CD4-positive, alpha-beta T cell treated with Interleukin-17A for 4 hours (primary cell): ENCODE measurements at regions not wholly inside any gene's neighbourhood (a gene's known extent, or its start where the extent isn't known, plus 50 kb on each side); places are given as distances from the start of the nearest gene placed in this dataset.

Experiments
- DNase-seq: peaks from one replicate; pipeline ENCODE4 v3.0.0-alpha.2; 2020; ENCODE audit warnings: mixed read lengths

DNA sequence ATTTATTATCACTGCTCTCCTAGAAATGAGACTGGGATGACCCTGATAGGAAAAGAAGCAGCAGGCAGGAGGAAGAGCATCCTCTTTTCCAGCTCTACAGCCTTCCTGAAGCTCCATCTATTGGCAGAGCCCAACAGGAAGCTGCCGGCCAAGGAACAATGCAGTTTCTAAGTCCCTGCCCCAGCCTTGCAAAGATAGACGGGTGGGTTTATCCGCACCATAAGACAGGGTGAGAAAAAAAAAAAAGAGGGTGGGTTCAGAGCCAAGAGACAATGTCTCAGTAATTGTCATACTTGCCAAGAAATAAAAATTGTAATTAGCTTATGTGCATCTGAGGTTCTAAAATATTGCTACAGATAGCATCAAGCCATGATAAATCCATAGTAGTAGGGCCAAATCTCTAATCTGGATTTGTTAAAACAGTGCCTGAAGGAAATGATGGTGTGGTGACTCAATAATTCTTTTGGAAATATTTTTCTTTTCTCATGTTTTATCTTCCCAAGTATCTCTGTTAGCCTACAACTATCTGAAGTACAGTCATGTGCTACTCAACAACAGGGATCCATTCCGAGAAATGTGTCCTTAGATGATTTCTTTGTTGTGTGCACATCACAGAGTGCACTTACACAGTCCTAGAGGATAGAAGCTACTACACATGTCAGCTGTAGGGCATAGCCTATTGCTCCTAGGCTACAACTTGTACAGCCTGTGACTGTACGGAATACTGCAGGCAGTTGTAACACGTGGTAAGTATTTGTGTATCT, 242.9 kb upstream of the CXCL12 start:
- no peak for DNase-seq

DNA sequence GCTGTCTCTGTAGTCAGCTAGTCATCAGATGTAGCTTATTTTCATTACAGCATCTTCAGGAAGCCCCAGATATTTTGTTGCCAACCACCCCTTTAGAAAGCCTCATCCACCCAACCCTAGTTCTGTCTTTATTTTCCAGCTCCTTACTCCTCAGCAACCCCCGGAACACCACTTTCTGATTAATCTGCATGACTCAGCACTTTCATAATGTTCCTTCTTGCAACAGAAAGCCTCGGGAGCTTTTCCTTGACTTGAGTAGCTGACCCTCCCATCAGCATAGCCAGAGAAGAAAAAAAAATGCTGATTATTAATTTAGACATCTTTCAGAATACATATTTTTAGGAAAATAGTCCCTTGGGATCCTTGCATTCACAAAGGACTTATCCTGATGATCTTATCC, 244.0 kb upstream of the CXCL12 start:
- DNase-seq = no peak

DNA sequence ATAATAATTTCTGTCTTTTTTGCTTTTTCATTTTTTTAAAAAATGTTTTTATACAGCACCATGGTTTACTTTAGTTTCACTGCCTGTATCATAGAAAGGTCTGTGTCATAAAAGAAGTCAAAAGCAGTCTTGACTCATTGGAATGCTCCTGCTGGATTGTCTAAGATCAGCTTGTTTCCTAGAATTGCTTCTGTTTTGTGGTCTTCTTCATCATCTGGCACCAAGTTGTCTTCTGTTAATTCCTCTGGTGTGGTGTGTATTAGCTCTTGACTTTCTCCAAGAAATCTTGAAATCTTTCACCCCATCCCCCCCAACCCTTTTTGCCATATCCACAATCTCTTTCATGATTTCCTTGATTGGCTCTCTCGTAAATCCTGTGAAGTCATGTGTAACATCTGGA, 250.3 kb upstream of the CXCL12 start:
- DNase-seq = no peak

DNA sequence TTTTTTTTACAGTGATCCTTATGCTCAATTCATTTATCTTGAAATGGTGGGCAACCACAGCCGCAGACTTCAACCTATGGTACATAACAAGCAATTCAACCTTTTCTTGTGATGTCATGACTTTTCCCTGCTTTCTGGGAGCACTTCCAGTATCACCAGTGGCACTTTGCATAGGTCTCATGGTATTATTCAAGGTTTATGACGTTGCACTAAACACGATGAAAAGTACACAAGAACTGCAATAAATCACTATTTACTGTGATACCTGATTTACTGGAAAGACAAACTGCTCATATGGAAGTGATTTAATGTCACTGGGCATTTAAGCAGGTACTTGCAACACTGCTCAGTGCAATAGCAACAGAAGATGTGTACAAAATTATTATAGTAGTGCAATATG, 251.7 kb upstream of the CXCL12 start:
- no peak for DNase-seq

DNA sequence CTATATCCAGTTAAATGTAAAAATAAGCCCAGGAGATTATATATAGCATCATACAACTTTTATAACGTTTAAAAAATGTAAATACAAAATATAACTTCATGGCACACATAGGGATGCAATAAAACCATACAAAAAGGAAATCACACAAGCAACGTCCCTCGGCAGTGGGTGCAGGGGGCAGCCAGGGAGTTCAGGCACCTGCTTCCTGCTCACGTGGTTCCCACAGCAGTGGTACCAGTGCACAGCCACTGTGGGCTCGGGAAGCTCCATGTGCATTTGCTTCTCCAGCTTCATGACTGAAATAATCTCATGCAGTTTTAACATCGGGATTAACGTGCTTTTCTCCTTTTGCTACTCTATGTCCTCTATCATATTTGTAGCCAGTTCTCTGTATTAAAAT, 255.5 kb upstream of the CXCL12 start:
- no peak for DNase-seq

DNA sequence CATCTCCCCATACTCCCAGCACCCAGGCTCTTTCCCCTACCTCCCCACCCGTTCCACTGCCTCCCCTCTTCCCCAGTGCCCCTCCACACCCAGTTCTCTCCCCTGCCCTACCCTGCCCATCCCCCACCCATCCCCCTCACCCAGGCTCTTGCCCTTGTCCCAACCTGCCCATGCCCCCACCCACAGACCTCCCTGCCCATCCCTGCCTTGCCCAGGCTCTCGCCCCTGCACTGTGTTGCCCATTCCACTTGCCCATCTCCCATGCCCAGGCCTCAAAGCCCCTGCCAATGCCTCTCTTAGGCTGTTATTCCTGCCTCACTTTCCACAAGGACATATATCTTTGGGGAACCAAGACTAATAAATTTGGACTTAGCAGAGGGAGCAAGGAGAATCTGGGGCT, 262.6 kb upstream of the CXCL12 start:
- no peak for DNase-seq

DNA sequence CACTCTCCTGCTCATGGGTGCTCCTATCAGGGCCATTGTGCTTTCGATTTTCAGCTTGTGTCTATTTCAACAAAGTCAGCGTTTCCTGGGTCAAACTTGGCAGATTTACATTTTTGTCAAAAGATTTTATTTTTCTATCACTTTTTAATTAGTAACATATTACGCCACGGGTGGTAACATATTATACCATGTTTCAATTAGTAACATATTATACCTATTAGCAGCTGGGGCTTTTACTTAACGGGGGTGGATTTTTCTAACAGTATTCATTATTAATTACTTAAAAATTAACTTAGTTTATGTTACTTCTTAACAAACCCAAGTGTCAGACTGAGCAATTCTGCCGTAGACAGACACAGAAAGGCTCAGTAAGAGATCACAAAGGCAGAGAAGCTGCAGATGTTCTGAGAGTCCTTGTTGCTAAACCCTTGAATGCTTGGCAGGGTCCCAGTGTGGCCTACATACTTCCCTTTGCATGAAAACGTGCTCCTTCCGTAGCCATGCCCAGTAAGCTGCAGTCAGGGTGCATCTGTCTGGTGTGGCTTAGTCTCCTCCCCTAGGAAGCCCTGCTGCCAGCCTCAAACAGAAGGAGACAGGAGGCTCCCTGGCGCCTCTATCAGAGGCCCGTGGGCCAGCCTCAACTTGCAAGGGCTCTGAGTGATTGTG, 263.1 kb upstream of the CXCL12 start:
- no peak for DNase-seq

DNA sequence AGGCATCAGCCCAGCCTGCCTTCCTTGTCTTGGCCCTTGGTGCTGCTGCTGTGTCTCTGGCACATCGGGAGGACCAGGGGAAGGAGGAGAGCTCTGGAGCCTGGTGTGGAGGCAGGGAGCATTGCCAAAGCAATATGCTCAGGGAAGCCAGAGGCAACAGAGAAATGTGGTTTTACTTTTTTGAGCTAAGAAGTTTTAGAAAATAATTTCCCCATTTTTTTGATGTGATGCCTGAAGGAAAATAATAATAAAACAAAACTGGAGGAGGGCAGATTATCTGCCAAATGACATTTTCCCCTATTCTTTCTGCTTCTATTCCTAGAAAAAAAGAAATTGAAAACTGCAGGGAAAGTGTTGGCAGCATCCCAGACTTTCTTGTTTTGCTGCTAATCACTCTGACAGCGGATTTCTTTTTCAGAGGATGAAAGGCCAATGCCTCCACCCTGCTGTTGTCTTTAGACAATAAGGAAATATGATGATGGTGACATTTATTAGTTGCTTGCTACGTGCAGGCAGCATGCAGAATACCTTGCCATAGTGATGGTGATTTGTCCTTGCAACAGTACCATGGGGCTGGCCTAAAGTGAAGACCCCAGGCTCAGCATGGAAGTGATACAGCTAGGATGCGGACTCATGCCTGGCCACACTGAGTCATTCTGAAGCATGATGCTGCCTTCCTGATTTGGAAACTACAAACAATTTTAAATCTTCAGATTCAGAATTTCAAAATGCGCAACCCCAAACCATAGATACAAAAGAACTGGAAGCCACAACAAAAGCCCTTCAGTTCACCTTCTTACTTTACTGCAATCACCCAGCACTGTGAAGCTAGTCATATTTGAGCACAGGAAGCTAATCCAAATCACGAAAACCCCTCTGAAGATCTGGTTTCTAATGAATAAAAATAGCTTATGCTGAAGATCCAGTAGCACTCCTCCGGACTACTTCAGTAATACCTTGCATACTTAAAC, 260.2 kb upstream of the TMEM72 start:
- DNase-seq = no peak

DNA sequence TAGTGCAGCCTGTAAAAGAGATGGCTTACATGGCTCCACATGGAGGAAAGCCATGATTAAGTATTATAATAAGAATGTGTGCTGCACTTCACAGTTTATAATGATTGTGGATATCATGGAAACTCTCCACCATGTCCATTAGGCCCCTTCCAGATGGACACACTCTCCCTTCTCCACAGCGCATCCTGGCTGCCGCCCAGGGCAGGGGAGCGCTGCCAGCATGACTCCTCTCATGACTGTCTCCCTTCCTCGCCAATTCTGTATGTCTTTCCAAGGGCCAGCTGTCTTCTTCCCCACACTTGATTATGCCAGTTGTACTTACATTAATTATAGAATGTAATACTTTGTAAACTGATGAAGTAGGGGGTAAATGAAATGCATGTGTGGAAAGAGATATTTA, 259.3 kb upstream of the TMEM72 start:
- DNase-seq = no peak

DNA sequence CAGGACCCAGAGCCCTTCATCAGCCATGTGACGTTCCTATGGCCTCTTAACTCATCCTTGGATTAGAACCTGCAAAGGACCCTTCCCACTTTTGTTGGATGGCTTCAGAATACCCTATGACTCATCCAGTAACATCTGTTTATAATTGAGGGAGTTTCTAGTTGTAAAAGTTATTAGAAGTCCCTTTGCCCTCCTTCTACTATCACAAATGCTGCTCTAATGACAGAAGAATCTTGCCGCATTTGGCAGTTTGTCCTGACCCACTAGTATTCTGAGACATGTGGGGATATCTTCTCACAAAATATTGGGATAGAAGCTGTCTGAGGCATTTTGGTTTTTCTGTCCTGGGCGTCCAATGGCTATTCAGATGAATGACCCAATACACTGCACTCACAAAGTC, 251.8 kb upstream of the TMEM72 start:
- no peak for DNase-seq

DNA sequence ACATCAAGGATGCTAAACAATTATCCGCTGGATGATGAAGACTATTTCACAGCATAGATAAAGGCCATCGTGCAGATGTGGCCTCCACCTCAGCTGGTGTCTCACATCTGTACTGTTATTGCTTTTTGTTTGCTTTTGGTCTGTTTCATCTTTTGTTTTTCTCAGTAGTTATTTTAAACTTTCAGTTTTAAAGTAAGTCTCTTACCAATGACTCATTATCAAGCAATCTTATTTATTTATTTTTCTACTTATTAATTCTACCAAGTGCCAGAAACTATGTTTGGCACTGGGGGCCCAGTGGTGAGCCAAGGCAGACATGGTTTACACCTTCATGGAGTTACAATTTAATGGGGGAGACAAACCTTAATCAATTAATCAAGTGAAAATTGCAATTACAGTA, 250.9 kb upstream of the TMEM72 start:
- DNase-seq = no peak

DNA sequence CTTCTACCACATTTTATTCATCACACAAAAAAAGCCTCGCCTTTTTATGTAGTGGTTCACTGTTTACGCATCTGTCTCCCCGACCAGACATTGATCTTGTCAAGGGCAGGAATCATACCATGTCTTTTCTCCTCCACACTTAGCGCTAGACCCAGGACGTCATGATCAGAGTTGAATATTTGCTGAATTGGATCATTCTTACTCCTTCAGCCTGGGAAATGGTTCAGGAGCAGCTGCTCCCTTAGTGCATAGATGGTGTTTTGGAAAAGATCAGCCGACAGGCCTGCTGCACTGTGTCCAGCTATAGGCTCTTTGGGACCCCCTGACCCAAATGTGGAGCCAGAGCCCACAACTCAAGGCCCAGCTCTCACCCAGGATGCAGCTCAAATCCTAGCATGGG, 249.1 kb upstream of the TMEM72 start:
- DNase-seq = no peak

DNA sequence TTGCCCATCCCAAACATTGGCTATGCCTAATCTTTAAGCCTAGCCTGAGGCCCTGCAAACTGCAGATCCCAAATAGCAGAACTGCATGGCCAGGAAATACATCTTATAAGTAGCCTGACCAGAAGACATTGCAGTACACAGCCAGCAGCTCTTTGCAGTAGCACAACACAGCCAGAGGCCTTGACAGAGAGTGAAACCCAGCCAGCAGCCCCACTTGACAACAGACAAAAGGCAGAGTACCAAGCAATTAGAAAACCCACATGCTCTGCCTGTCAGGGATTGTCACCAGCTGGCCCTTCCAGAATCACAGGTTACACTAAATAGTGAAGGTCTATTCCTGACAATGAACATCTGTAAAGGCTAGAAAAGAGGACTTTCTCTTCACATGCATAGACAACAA, 242.8 kb upstream of the TMEM72 start:
- no peak for DNase-seq

DNA sequence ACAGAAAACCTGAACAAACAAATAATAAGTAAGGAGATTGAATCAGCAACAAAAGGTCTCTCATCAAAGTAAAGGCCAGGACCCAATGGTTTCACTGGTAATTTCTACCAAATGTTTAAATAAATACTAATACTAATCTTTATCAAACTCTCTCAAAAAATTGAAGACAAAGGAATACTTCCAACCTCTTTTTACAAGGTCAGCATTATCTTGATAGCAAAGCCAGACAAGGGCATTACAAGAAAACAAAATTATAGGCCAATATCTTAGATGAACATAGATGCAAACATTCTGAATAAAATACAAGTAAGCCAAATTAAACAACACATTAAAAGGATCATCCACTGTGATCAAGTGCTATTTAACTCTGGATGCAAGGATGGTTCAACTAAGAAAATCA, 239.8 kb upstream of the TMEM72 start:
- no peak for DNase-seq

DNA sequence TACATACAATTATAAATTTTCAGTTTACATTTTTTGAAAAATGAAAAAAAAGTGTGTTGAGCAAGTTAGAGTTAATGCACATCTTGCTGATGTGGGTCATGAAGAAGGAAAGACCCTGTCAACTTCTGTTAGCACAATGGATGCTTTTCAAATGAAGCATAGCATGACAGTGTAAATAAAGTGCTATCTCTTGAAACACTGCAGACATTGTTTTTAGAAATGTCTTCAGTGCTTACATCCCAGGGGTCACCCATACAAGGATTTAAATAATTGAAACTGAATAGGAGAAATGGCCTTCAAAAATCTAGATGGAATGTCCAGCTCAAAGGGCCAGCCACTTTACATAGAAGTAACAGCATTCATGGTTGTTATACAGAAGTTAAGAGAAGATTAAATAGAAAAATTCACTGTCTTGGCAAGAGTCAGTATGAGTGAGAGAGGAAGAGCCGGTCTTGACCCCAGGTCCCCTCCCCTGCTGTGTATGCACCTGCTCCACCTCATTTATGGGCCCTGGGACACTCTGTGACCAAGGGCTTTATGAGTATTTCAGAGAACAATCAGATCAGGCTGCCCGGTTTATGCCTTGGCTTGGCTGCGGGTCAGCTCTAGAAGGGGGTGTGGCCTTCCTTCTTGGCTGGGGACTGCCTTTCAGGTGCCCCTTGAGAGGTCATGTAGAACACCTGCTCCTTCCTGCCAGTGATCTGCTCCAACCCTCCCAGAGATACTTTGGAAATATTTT, 237.7 kb upstream of the TMEM72 start:
- no peak for DNase-seq

DNA sequence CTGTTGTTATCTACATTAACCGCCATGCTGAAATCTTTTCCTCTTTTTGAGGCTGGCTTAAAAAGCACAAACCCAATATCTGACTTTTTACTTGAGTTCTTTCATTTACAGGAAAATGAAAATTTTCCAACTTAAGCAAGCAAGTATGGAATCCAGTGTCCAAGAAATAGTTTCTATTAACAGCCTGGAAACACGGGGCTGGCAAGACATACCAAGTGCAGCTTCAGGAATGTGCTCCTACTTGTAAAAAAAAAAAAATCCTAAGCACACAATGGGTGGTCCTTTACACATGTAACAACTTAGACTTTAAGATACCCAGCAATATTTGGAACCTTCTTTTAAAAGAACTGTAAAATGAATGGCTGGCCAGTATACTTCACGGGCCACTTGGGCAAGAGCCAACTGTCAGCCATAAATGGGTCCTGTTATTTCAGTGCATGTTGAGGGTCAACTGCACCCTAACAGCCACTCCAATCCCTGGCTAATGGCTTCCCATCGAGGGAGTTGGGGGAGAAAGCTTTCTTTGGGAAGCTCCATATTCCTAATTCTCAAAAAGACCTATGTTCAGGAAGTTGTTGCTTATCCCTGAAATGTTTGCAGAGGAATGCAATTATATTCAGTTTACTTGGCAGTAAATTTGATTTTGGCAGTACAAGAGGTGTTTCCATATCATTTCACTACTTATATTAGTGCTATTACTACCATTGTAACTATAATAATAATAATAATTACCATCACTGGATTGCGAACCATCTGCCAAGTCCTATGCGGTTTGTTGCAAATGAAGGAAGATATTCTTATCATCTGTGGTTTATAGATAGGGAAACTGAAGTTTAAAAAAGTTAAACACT, 236.4 kb upstream of the TMEM72 start:
- DNase-seq = no peak

DNA sequence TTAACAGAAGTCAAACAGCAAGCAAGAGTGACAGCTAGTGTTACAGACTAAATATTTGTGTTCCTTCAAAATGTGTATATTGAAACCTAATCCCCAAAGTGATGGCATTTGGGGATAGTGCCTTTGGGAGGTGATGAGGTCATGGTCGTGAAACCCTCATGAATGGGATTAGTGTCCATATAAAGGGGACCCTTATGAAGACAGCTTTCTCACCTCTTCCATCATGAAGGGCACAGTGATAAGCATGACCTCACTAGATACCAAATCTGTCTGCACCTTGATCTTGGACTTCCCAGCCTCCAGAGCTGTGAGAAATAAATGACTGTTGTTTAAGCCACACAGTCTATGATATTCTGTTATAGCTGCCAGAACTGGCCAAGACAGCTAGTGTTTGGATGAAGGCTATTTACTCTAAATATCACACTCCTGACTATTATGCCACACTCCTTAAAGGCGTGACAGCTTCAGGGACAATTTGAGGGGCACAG, 235.7 kb upstream of the TMEM72 start:
- DNase-seq = no peak

DNA sequence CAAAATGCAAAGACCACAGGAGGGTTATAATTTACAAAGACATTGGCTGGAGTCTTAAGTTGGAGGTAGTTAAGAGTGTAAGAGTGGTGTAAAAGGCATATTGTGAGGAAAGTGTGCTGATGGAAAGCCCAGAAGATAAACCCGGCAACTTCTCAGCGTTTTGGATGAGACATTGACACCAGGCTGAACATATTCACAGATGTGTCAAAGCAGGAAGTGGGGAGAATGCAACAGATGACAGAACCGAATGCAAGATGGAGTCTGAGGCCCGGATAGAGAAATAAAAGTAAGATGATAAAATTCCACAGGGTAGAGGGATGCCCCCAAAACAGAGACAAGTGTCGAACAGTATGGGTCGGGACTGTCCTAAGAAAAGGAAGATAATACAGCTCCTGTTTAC, 230.4 kb upstream of the TMEM72 start:
- no peak for DNase-seq

DNA sequence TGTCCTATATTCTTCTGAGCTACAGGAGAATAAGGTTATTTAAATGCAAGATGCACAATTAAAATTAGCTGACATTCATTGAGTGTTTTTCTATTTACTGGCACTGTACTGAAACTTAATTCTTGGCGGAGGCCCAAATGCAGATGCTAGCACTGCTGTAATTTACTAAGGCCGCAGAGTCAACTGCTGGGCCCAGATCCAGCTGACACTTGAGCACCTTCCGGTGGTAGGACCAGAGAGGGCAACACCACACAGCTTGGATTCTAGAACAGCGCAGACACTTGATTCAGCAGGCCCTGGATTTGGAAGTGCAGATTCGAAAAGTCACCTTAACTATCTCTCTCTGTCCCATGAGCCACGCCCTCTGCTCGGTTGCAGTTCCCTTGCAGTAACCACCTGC, 228.6 kb upstream of the TMEM72 start:
- no peak for DNase-seq

DNA sequence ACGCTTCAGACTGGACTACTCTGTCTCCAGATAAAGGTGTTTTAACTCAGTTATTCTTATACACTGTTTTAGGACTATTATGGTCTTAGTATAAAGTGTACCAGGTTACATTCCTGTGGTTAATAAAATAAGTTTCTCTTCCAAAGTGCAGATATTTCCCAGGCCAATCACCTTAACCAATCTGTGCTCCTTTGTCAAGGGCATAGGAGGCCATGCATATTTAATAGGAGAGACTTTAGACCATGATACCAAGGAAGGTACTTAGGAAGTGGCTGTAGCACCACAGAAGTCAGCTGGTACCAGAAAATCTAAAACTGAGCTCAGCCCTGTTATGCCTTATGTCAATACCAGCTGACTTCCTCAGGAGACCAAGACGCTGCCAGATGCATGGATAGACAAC, 226.5 kb upstream of the TMEM72 start:
- DNase-seq = no peak

DNA sequence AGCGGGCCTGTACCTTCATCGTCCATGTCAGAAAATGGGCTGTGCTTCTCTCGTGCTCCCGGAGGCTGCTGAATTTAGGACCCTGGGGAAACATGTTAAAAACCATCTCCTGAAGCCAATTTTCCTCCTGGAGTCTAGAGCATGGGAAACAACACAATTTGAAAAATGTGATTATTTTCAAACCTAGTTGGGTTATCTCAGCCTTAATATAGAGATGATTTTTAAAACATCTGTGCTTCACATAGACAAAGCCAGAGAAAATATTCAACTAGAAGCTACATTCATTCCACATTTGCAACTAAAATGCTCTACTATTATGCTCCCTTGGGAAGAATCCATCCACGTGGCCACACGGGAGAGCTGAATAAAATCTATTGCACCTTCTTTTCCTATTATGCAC, 225.9 kb upstream of the TMEM72 start:
- DNase-seq = no peak

DNA sequence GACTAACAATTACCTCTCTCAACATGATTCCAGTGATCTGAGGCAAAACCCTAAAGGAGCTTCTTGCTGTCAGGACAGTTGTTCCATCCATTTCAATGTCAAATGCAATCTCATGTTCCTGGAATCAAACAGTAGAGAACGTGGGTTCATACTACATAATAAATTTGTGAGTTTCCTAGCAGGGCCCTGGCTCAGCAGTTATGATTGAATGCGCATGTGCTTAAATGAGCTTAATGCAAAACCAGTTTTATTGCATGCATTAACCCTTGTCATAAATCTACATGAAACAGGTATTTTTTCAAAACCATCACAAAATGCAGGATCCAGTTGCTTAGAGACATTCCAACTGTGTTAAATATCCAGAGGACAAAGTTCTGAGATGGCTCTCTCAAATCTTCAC, 225.4 kb upstream of the TMEM72 start:
- no peak for DNase-seq
